A549 (cell line): ENCODE measurements at regions not wholly inside any gene's neighbourhood (a gene's known extent, or its start where the extent isn't known, plus 50 kb on each side); places are given as distances from the start of the nearest gene placed in this dataset.

Experiments used
- ATAC-seq, 2 experiments: fragments of 200-7000 bp in 1 of 2; fragments of >200 bp in 1 of 2; cut with Nextera tagmentation in 1 of 2; cut with Tn5 transposase in 1 of 2; 3 replicates each; pipeline versions ENCODE4 v1.8.0 to v1.9.1; 2018 to 2020; ENCODE audit warnings: mild to moderate bottlenecking in 1 of 2, moderate library complexity in 1 of 2
- CTCF ChIA-PET: fragments of 300-600 bp; sonication (Branson Sonifier 250); formaldehyde crosslinking; extraction: SDS; loops from one replicate; lab custom pipeline; 2021; ENCODE audit warnings: antibody characterized with exemption, inconsistent platforms; lab: Yijun Ruan, JAX
- POLR2A ChIA-PET: fragments of 350-600 bp; formaldehyde crosslinking; extraction: SDS; loops from one replicate; lab custom pipeline; 2021; ENCODE audit warnings: antibody characterized with exemption, inconsistent platforms; lab: Yijun Ruan, JAX
- DNase-seq, 2 experiments: peaks; one replicate each; pipeline versions ENCODE4 v3.0.0 to v3.0.0-alpha.2; 2011 to 2016; ENCODE audit warnings: low read depth in 1 of 2, low spot score in 1 of 2
- FAIRE-seq: peaks from 2 replicates; lab custom pipeline; 2011; peaks lifted over from hg19 to GRCh38; lab: Jason Lieb, UNC
- H3K27ac ChIP-seq, 2 experiments: fragments of >200 bp; sonication (Bioruptor Twin); formaldehyde crosslinking; 3 replicates each; pipeline ENCODE4 v1.5.1; 2016 to 2017
- H3K4me1 ChIP-seq: fragments of >200 bp; sonication (Bioruptor Twin); formaldehyde crosslinking; 3 replicates; pipeline ENCODE4 v1.6.1; 2016
- H3K4me2 ChIP-seq: fragments of >200 bp; sonication (Bioruptor Twin); formaldehyde crosslinking; 3 replicates; pipeline ENCODE4 v1.6.1; 2016
- H3K4me3 ChIP-seq: fragments of >200 bp; sonication (Bioruptor Twin); formaldehyde crosslinking; 3 replicates; pipeline ENCODE4 v1.5.1; 2016
- H3K9me3 ChIP-seq: fragments of >200 bp; sonication (Bioruptor Twin); formaldehyde crosslinking; 3 replicates; pipeline ENCODE4 v1.6.1; 2016
- BHLHE40 ChIP-seq: IDR thresholded peaks from 2 replicates; pipeline ENCODE4 v1.6.1; 2012; ENCODE audit warnings: low read depth, low read length, inconsistent platforms
- CHD2 ChIP-seq: fragments of 150-350 bp; IDR thresholded peaks from 2 replicates; pipeline ENCODE4 v1.6.1; 2014; ENCODE audit warnings: low read length; ENCODE audit not compliant: partially characterized antibody
- EHF ChIP-seq: fragments of 250-450 bp; sonication (Bioruptor Pico); IDR thresholded peaks from 2 replicates; pipeline ENCODE4 v1.5.0; 2020; ENCODE audit warnings: mild to moderate bottlenecking
- EHMT2 ChIP-seq: fragments of 200-600 bp; sonication (generic); IDR thresholded peaks from 2 replicates; pipeline ENCODE4 v1.6.1; 2016; ENCODE audit warnings: antibody characterized with exemption, low read depth, mild to moderate bottlenecking, moderate library complexity
- FOSB ChIP-seq: fragments of 250-450 bp; sonication (Bioruptor Pico); IDR thresholded peaks from 2 replicates; pipeline ENCODE4 v1.5.0; 2020; ENCODE audit warnings: mild to moderate bottlenecking, moderate library complexity
- FOXS1 ChIP-seq: fragments of 250-450 bp; sonication (Bioruptor Pico); IDR thresholded peaks from 2 replicates; pipeline ENCODE4 v1.5.0; 2020; ENCODE audit warnings: mild to moderate bottlenecking, moderate library complexity
- GATA3 ChIP-seq: IDR thresholded peaks from 2 replicates; pipeline ENCODE4 v1.6.1; 2012; ENCODE audit warnings: borderline replicate concordance
- HEYL ChIP-seq: fragments of 250-450 bp; sonication (Bioruptor Pico); IDR thresholded peaks from 2 replicates; pipeline ENCODE4 v1.8.0; 2021; ENCODE audit warnings: mild to moderate bottlenecking, moderate library complexity
- HOXA7 ChIP-seq: fragments of 250-450 bp; sonication (Bioruptor Pico); IDR thresholded peaks from 2 replicates; pipeline ENCODE4 v1.5.0; 2020; ENCODE audit warnings: mild to moderate bottlenecking, moderate library complexity
- KDM5A ChIP-seq: fragments of 200-600 bp; sonication (generic); IDR thresholded peaks from 2 replicates; pipeline ENCODE4 v1.6.1; 2016; ENCODE audit warnings: antibody characterized with exemption, mild to moderate bottlenecking
- MAFK ChIP-seq: fragments of 450-650 bp; IDR thresholded peaks from 2 replicates; pipeline ENCODE4 v1.6.1; 2014; ENCODE audit not compliant: partially characterized antibody
- MYC ChIP-seq: IDR thresholded peaks from 2 replicates; pipeline ENCODE4 v1.6.1; 2012; ENCODE audit warnings: mild to moderate bottlenecking, inconsistent platforms, low read length, improper control_type of control experiment, borderline replicate concordance
- PBX3 ChIP-seq: IDR thresholded peaks from 2 replicates; pipeline ENCODE4 v1.6.1; 2012
- POLR2A ChIP-seq: IDR thresholded peaks from 2 replicates; pipeline ENCODE4 v1.6.1; 2012; ENCODE audit warnings: mild to moderate bottlenecking, low read length
- POLR2AphosphoS2 ChIP-seq: conservative IDR thresholded peaks from 2 replicates; pipeline ENCODE4 v1.6.1; 2012; ENCODE audit warnings: low read length, improper control_type of control experiment, inconsistent platforms
- RARB ChIP-seq: fragments of 250-450 bp; sonication (Bioruptor Pico); IDR thresholded peaks from 2 replicates; pipeline ENCODE4 v1.8.0; 2021; ENCODE audit warnings: mild to moderate bottlenecking, moderate library complexity
- RCOR1 ChIP-seq: fragments of 150-350 bp; IDR thresholded peaks from 2 replicates; pipeline ENCODE4 v1.6.1; 2014; ENCODE audit warnings: antibody characterized with exemption, low read length, low read depth
- SMC3 ChIP-seq: fragments of >200 bp; sonication (Bioruptor Twin); formaldehyde crosslinking; IDR thresholded peaks from 3 replicates; pipeline ENCODE4 v1.6.1; 2018; ENCODE audit warnings: inconsistent platforms
- SREBF2 ChIP-seq: fragments of 450-650 bp; IDR thresholded peaks from 2 replicates; pipeline ENCODE4 v1.6.1; 2014; ENCODE audit warnings: mild to moderate bottlenecking, moderate library complexity
- TP53 ChIP-seq: fragments of 250-450 bp; sonication (Bioruptor Pico); IDR thresholded peaks from 2 replicates; pipeline ENCODE4 v1.5.0; 2021; ENCODE audit warnings: mild to moderate bottlenecking, moderate library complexity
- ZC3H11A ChIP-seq: fragments of 450-650 bp; IDR thresholded peaks from 2 replicates; pipeline ENCODE4 v1.6.1; 2014; ENCODE audit warnings: antibody characterized with exemption, mild to moderate bottlenecking
- WGBS: methylation state at CpG from one replicate; pipeline ENCODE4 v1.1.6; 2017; ENCODE audit errors: missing lambda C conversion rate; 5-methylcytosine and 5-hydroxymethylcytosine counted together
- TF ChIP-seq, protein P1 (sequence below): IDR thresholded peaks from 2 replicates; pipeline ENCODE4 v1.6.1; 2012; ENCODE audit warnings: low read depth, borderline replicate concordance
- TF ChIP-seq, protein P2 (sequence below): fragments of >200 bp; sonication (Bioruptor Twin); formaldehyde crosslinking; IDR thresholded peaks from 2 replicates; pipeline ENCODE4 v1.6.1; 2016
- TF ChIP-seq, protein P3 (sequence below): fragments of 250-450 bp; sonication (Bioruptor Pico); IDR thresholded peaks from 2 replicates; pipeline ENCODE4 v1.5.0; 2021; ENCODE audit warnings: mild to moderate bottlenecking, moderate library complexity, borderline replicate concordance
- TF ChIP-seq, protein P4 (sequence below): fragments of >200 bp; sonication (Bioruptor Twin); formaldehyde crosslinking; IDR thresholded peaks from 3 replicates; pipeline ENCODE4 v1.6.1; 2016
- TF ChIP-seq, protein P5 (sequence below): fragments of 250-450 bp; sonication (Bioruptor Pico); IDR thresholded peaks from 2 replicates; pipeline ENCODE4 v1.5.0; 2020; ENCODE audit warnings: low read depth, mild to moderate bottlenecking, moderate library complexity

- Histone ChIP-seq H3K27ac (no peak overlapping the region), H3K9me3 (0 out of 3 replicates have a peak, but pooled peaks cover 5% of the 10 kb centered on the region), H3K4me1 (no peaks in the 10 kb centered on the region), H3K4me3 (no peak overlapping the region), H3K4me2 (no peak overlapping the region)
- POLR2A ChIA-PET = interaction anchor here (0.7 kb wide), 1 partner anchor 41 kb away, joined by 3 read pairs; no protein-coding TSS in a partner anchor
- ATAC-seq (no peak), DNase-seq (no peak), FAIRE-seq (no peak)
- TF ChIP-seq, protein P1, sequence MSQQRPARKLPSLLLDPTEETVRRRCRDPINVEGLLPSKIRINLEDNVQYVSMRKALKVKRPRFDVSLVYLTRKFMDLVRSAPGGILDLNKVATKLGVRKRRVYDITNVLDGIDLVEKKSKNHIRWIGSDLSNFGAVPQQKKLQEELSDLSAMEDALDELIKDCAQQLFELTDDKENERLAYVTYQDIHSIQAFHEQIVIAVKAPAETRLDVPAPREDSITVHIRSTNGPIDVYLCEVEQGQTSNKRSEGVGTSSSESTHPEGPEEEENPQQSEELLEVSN = no peak
- TF ChIP-seq HEYL (no peak), SMC3 (no peak), RCOR1 (no peak), POLR2A (no peak)
- WGBS = 53% methylated on average over 3 of the region's 3 CpGs
- CTCF ChIA-PET = interaction anchor here (0.6 kb wide), 1 partner anchor 51 kb away, joined by 4 read pairs; no protein-coding TSS in a partner anchor
Measured at GRCh38 chr10:21463436-21463835, 62.0 kb downstream of the SKIDA1 start.

GRCh38 chr10:21458126-21458871, 67.2 kb downstream of the SKIDA1 start:
- FAIRE-seq = no peak
- Histone ChIP-seq H3K4me3 (no peak overlapping the region), H3K9me3 (peaks cover 45% of the 10 kb centered on the region), H3K27ac (no peak overlapping the region), H3K4me1 (no peaks in the 10 kb centered on the region), H3K4me2 (no peak overlapping the region)
- no peak for ATAC-seq
- CTCF ChIA-PET = interaction anchor here (2.0 kb wide), 1 partner anchor 14 kb away, joined by 6 read pairs; no protein-coding TSS in a partner anchor
- DNase-seq = no peak
- POLR2A ChIA-PET = no interaction called here
- 87% methylated on average over 5 of the region's 5 CpGs for WGBS
- TF ChIP-seq HOXA7 (CRISPR knock-in tag) (no peak), FOXS1 (CRISPR knock-in tag) (no peak), FOSB (CRISPR knock-in tag) (no peak), PBX3 (no peak), KDM5A (no peak), EHF (CRISPR knock-in tag) (no peak)
- TF ChIP-seq, protein P2, sequence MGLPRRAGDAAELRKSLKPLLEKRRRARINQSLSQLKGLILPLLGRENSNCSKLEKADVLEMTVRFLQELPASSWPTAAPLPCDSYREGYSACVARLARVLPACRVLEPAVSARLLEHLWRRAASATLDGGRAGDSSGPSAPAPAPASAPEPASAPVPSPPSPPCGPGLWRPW = no peak
- TF ChIP-seq, protein P3, sequence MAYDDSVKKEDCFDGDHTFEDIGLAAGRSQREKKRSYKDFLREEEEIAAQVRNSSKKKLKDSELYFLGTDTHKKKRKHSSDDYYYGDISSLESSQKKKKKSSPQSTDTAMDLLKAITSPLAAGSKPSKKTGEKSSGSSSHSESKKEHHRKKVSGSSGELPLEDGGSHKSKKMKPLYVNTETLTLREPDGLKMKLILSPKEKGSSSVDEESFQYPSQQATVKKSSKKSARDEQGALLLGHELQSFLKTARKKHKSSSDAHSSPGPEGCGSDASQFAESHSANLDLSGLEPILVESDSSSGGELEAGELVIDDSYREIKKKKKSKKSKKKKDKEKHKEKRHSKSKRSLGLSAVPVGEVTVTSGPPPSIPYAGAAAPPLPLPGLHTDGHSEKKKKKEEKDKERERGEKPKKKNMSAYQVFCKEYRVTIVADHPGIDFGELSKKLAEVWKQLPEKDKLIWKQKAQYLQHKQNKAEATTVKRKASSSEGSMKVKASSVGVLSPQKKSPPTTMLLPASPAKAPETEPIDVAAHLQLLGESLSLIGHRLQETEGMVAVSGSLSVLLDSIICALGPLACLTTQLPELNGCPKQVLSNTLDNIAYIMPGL (CRISPR knock-in tag) = no peak
- TF ChIP-seq, protein P4, sequence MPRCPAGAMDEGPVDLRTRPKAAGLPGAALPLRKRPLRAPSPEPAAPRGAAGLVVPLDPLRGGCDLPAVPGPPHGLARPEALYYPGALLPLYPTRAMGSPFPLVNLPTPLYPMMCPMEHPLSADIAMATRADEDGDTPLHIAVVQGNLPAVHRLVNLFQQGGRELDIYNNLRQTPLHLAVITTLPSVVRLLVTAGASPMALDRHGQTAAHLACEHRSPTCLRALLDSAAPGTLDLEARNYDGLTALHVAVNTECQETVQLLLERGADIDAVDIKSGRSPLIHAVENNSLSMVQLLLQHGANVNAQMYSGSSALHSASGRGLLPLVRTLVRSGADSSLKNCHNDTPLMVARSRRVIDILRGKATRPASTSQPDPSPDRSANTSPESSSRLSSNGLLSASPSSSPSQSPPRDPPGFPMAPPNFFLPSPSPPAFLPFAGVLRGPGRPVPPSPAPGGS = no peak

DNA sequence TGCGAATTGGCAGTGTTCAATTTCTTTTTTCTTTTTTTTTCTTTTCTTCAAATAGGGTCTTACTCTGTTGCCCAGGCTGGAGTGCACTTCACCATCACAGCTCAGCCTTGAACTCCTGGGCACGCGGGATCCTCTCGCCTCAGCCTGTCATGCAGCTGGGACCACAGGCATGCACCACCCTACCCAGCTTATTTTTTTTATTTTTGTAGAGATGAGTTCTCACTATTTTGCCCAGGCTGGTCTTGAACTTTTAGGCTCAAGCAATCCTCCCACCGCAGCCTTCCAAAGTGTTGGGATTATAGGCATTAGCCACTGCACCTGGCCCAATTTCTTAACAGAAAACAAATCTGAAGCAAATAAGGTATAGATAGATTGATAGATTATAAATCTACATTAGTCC, 69.3 kb downstream of the SKIDA1 start:
- DNase-seq = no peak
- POLR2A ChIA-PET = no interaction called here
- Histone ChIP-seq H3K27ac (no peak overlapping the region), H3K4me1 (no peaks in the 10 kb centered on the region), H3K4me3 (no peak overlapping the region), H3K4me2 (no peak overlapping the region), H3K9me3 (peaks cover 48% of the 10 kb centered on the region)
- CTCF ChIA-PET = interaction anchor here (2.0 kb wide), 1 partner anchor 377 kb away, joined by 4 read pairs; no protein-coding TSS in a partner anchor
- no peak for ATAC-seq
- FAIRE-seq = no peak
- WGBS = 95% methylated on average over 5 of the region's 5 CpGs
- TF ChIP-seq MYC (no peak), RARB (no peak), POLR2AphosphoS2 (no peak), BHLHE40 (no peak), GATA3 (no peak), ZC3H11A (no peak), MAFK (no peak), TP53 (CRISPR knock-in tag) (no peak), EHMT2 (no peak), POLR2A (no peak), FOXS1 (CRISPR knock-in tag) (no peak), SREBF2 (no peak), CHD2 (no peak)
- TF ChIP-seq, protein P1 = no peak
- TF ChIP-seq, protein P5, sequence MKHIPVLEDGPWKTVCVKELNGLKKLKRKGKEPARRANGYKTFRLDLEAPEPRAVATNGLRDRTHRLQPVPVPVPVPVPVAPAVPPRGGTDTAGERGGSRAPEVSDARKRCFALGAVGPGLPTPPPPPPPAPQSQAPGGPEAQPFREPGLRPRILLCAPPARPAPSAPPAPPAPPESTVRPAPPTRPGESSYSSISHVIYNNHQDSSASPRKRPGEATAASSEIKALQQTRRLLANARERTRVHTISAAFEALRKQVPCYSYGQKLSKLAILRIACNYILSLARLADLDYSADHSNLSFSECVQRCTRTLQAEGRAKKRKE (CRISPR knock-in tag) = no peak
